Neural cell (in vitro differentiated cells): ENCODE measurements at regions not wholly inside any gene's neighbourhood (a gene's known extent, or its start where the extent isn't known, plus 50 kb on each side); places are given as distances from the start of the nearest gene placed in this dataset.

Source experiments
- H2AFZ ChIP-seq: fragments of 200-600, 300-800 bp; sonication (generic), shearing (Covaris generic); 2 replicates; pipeline ENCODE4 v1.6.0; 2014; ENCODE audit warnings: low read depth, mild to moderate bottlenecking, antibody characterized with exemption, low read length, moderate library complexity
- H3F3A ChIP-seq: fragments of 200-600 bp; shearing (Covaris generic); 2 replicates; pipeline ENCODE4 v1.6.1; 2016; ENCODE audit warnings: mild to moderate bottlenecking, moderate library complexity, mixed read lengths, antibody characterized with exemption, low read length; ENCODE audit not compliant: insufficient read depth, poor library complexity, severe bottlenecking
- H3K27ac ChIP-seq: fragments of 200-600, 300-800 bp; sonication (generic), shearing (Covaris generic); 2 replicates; pipeline ENCODE4 v1.5.1; 2014; ENCODE audit warnings: mild to moderate bottlenecking, low read length, moderate library complexity
- H3K27me3 ChIP-seq: fragments of 300-800, 200-600 bp; sonication (generic), shearing (Covaris generic); 2 replicates; pipeline ENCODE4 v1.6.0; 2014; ENCODE audit warnings: mild to moderate bottlenecking, low read depth, low read length, moderate library complexity; ENCODE audit not compliant: insufficient read depth
- H3K36me3 ChIP-seq: fragments of 300-800, 200-600 bp; sonication (generic), shearing (Covaris generic); 2 replicates; pipeline ENCODE4 v1.5.1; 2014; ENCODE audit warnings: mild to moderate bottlenecking, antibody characterized with exemption, low read length, moderate library complexity; ENCODE audit not compliant: insufficient read depth
- H3K4me2 ChIP-seq: fragments of 300-800, 200-600 bp; sonication (generic), shearing (Covaris generic); 2 replicates; pipeline ENCODE4 v1.6.0; 2014; ENCODE audit warnings: mild to moderate bottlenecking, low read length
- H3K4me3 ChIP-seq: fragments of 300-800, 200-600 bp; sonication (generic), shearing (Covaris generic); 2 replicates; pipeline ENCODE4 v1.5.1; 2014; ENCODE audit warnings: mild to moderate bottlenecking, low read length, moderate library complexity
- H3K79me2 ChIP-seq: fragments of 200-600 bp; shearing (Covaris generic); replicated peaks from 2 replicates; pipeline ENCODE4 v1.6.0; 2014; ENCODE audit warnings: mild to moderate bottlenecking, low read length, moderate library complexity; ENCODE audit not compliant: insufficient read depth
- H3K9ac ChIP-seq: fragments of 300-800, 200-600 bp; sonication (generic), shearing (Covaris generic); 2 replicates; pipeline ENCODE4 v1.6.1; 2016; ENCODE audit warnings: mild to moderate bottlenecking, low read length, mixed read lengths
- H3K9me2 ChIP-seq: fragments of 200-600 bp; shearing (Covaris generic); 2 replicates; pipeline ENCODE4 v1.6.1; 2016; ENCODE audit warnings: mild to moderate bottlenecking, low read length, mixed read lengths; ENCODE audit not compliant: insufficient read depth
- H3K9me3 ChIP-seq: fragments of 200-600, 300-800 bp; sonication (generic), shearing (Covaris generic); 2 replicates; pipeline ENCODE4 v1.6.1; 2016; ENCODE audit warnings: mild to moderate bottlenecking, mixed run types, low read length, moderate library complexity, mixed read lengths
- H4K20me1 ChIP-seq: fragments of 200-600 bp; shearing (Covaris generic); 2 replicates; pipeline ENCODE4 v1.6.1; 2016; ENCODE audit warnings: mild to moderate bottlenecking, mixed run types; ENCODE audit not compliant: insufficient read depth
- EP300 ChIP-seq: fragments of 450-650 bp; conservative IDR thresholded peaks from 2 replicates; pipeline ENCODE4 v1.6.1; 2014; ENCODE audit warnings: antibody characterized with exemption, mild to moderate bottlenecking, moderate library complexity; ENCODE audit not compliant: poor library complexity, severe bottlenecking
- EZH2 ChIP-seq: fragments of 200-600, 300-800 bp; shearing (Covaris generic), sonication (generic); IDR thresholded peaks from 2 replicates; pipeline ENCODE4 v1.6.1; 2014; ENCODE audit warnings: antibody characterized with exemption, low read length, borderline replicate concordance, mild to moderate bottlenecking; ENCODE audit not compliant: insufficient read depth, poor library complexity, severe bottlenecking
- MXI1 ChIP-seq: fragments of 450-650 bp; conservative IDR thresholded peaks from 2 replicates; pipeline ENCODE4 v1.6.1; 2014; ENCODE audit warnings: antibody characterized with exemption, mild to moderate bottlenecking; ENCODE audit not compliant: poor library complexity, severe bottlenecking
- POLR2AphosphoS5 ChIP-seq: IDR thresholded peaks from 2 replicates; pipeline ENCODE4 v1.6.1; 2012
- RAD21 ChIP-seq: fragments of 450-650 bp; conservative IDR thresholded peaks from 2 replicates; pipeline ENCODE4 v1.6.1; 2014; ENCODE audit warnings: antibody characterized with exemption, mild to moderate bottlenecking, moderate library complexity
- SMC3 ChIP-seq: fragments of 450-650 bp; conservative IDR thresholded peaks from 2 replicates; pipeline ENCODE4 v1.6.1; 2014; ENCODE audit warnings: antibody characterized with exemption, mild to moderate bottlenecking, moderate library complexity; ENCODE audit not compliant: poor library complexity
- TAF1 ChIP-seq: IDR thresholded peaks from 2 replicates; pipeline ENCODE4 v1.6.1; 2012; ENCODE audit warnings: low read depth
- TF ChIP-seq, protein P1 (sequence below): fragments of 450-650 bp; IDR thresholded peaks from 2 replicates; pipeline ENCODE4 v1.5.1; 2014; ENCODE audit warnings: antibody characterized with exemption, mild to moderate bottlenecking, moderate library complexity; ENCODE audit not compliant: poor library complexity, severe bottlenecking
- TF ChIP-seq, protein P2 (sequence below): IDR thresholded peaks from 2 replicates; pipeline ENCODE4 v1.6.1; 2012; ENCODE audit warnings: borderline replicate concordance

DNA sequence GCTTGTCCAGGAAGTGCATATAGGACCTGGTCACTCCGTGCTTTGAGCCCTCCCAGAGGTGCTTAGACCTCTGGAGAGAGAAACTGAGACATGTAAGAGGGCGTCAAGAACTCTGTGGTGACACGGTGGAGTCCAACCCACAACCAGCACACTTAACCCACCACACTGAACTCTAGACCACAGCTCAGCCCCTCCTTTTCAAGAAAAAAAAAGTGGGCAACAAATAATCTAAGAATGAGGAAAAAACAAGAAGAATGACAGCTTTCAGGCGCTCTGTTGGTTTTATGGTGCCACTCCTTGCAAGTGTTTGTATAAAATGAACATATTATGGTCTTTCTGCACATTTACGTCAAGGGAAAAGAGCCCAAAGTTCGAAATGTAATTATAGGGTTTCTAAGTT lies 50.2 kb upstream of the SNAPC3 start:
- Histone ChIP-seq H4K20me1 (no peaks in the 10 kb centered on the region), H3K4me3 (no peak overlapping the region), H3K36me3 (no peaks in the 10 kb centered on the region), H3K9ac (no peak overlapping the region), H2AFZ (no peak overlapping the region), H3F3A (no peaks in the 10 kb centered on the region), H3K79me2 (no peaks in the 10 kb centered on the region), H3K27ac (no peak overlapping the region), H3K9me2 (no peaks in the 10 kb centered on the region), H3K9me3 (no peaks in the 10 kb centered on the region), H3K27me3 (no peaks in the 10 kb centered on the region), H3K4me2 (no peak overlapping the region)
- TF ChIP-seq, protein P1, sequence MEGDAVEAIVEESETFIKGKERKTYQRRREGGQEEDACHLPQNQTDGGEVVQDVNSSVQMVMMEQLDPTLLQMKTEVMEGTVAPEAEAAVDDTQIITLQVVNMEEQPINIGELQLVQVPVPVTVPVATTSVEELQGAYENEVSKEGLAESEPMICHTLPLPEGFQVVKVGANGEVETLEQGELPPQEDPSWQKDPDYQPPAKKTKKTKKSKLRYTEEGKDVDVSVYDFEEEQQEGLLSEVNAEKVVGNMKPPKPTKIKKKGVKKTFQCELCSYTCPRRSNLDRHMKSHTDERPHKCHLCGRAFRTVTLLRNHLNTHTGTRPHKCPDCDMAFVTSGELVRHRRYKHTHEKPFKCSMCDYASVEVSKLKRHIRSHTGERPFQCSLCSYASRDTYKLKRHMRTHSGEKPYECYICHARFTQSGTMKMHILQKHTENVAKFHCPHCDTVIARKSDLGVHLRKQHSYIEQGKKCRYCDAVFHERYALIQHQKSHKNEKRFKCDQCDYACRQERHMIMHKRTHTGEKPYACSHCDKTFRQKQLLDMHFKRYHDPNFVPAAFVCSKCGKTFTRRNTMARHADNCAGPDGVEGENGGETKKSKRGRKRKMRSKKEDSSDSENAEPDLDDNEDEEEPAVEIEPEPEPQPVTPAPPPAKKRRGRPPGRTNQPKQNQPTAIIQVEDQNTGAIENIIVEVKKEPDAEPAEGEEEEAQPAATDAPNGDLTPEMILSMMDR, result no peak
- TF ChIP-seq EP300, result no peak
- no peak for TF ChIP-seq POLR2AphosphoS5
- TF ChIP-seq MXI1, result no peak
- TF ChIP-seq, protein P2, sequence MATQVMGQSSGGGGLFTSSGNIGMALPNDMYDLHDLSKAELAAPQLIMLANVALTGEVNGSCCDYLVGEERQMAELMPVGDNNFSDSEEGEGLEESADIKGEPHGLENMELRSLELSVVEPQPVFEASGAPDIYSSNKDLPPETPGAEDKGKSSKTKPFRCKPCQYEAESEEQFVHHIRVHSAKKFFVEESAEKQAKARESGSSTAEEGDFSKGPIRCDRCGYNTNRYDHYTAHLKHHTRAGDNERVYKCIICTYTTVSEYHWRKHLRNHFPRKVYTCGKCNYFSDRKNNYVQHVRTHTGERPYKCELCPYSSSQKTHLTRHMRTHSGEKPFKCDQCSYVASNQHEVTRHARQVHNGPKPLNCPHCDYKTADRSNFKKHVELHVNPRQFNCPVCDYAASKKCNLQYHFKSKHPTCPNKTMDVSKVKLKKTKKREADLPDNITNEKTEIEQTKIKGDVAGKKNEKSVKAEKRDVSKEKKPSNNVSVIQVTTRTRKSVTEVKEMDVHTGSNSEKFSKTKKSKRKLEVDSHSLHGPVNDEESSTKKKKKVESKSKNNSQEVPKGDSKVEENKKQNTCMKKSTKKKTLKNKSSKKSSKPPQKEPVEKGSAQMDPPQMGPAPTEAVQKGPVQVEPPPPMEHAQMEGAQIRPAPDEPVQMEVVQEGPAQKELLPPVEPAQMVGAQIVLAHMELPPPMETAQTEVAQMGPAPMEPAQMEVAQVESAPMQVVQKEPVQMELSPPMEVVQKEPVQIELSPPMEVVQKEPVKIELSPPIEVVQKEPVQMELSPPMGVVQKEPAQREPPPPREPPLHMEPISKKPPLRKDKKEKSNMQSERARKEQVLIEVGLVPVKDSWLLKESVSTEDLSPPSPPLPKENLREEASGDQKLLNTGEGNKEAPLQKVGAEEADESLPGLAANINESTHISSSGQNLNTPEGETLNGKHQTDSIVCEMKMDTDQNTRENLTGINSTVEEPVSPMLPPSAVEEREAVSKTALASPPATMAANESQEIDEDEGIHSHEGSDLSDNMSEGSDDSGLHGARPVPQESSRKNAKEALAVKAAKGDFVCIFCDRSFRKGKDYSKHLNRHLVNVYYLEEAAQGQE, result no peak
- TF ChIP-seq EZH2, result no peak
- no peak for TF ChIP-seq TAF1

DNA sequence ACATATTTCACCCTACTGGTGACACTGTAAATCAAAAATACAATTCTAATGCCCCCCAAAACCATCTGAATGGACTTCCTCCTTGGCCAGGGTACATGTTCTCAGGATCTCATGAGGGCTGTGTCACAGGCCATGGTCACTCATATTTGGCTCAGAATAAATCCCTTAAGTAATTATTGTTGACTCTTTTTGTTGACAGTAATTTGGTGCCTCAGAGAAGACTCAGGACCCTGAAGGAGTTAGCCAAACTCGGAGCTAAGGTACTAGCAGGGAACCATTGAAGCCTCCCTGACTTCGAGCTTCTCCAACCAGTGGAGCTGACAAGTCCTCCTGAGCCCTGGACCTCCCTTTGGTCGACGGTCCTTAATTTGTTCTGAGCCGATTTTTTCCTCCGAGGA lies 51.2 kb upstream of the SNAPC3 start:
- H3K27me3 ChIP-seq, result no peaks in the 10 kb centered on the region
- TF ChIP-seq EZH2, result no peak
- TF ChIP-seq, protein P2, result no peak
- no peak for TF ChIP-seq EP300
- TF ChIP-seq, protein P1, result no peak
- TF ChIP-seq TAF1, result no peak
- TF ChIP-seq POLR2AphosphoS5, result no peak
- no peak for TF ChIP-seq RAD21
- TF ChIP-seq SMC3, result no peak
- TF ChIP-seq MXI1, result no peak
- no peak overlapping the region for H3K4me3 ChIP-seq
- H3K9ac ChIP-seq, result no peak overlapping the region
- no peak overlapping the region for H2AFZ ChIP-seq
- no peaks in the 10 kb centered on the region for H3K79me2 ChIP-seq
- H3K4me2 ChIP-seq, result no peak overlapping the region
- no peaks in the 10 kb centered on the region for H3K9me2 ChIP-seq
- no peaks in the 10 kb centered on the region for H4K20me1 ChIP-seq
- no peaks in the 10 kb centered on the region for H3K9me3 ChIP-seq
- H3K27ac ChIP-seq, result no peak overlapping the region
- H3F3A ChIP-seq, result no peaks in the 10 kb centered on the region
- no peaks in the 10 kb centered on the region for H3K36me3 ChIP-seq
